Vagina (tissue), 2 donors: ENCODE measurements at regions not wholly inside any gene's neighbourhood (a gene's known extent, or its start where the extent isn't known, plus 50 kb on each side); places are given as distances from the start of the nearest gene placed in this dataset.

Experiments
- DNase-seq, 2 donors: peaks; one replicate each; pipeline ENCODE4 v3.0.0-alpha.2; 2017; ENCODE audit errors: extremely low spot score in 2 of 2
- H3K27ac ChIP-seq: fragments of 200-600 bp; sonication (generic); one replicate; pipeline ENCODE4 v1.5.1; 2019
- H3K27me3 ChIP-seq: fragments of 200-600 bp; sonication (generic); one replicate; pipeline ENCODE4 v1.5.1; 2019
- H3K36me3 ChIP-seq, 2 donors: fragments of 200-600 bp; sonication (generic); one replicate each; pipeline ENCODE4 v1.5.1; 2017 to 2019
- H3K4me1 ChIP-seq: fragments of 200-600 bp; sonication (generic); one replicate; pipeline ENCODE4 v1.5.1; 2019
- H3K4me3 ChIP-seq, 2 donors: fragments of 200-600 bp; sonication (generic); 1 replicate in 1 of 2; 2 replicates in 1 of 2; pipeline ENCODE4 v1.5.1; 2016 to 2019
- H3K9me3 ChIP-seq: fragments of 200-600 bp; sonication (generic); one replicate; pipeline ENCODE4 v1.5.1; 2019
- POLR2A ChIP-seq, 2 donors: fragments of 450-650 bp; IDR thresholded peaks; one replicate each; pipeline ENCODE4 v1.6.1; 2017; ENCODE audit warnings: antibody characterized with exemption in 2 of 2, mild to moderate bottlenecking in 2 of 2, moderate library complexity in 2 of 2
- POLR2AphosphoS5 ChIP-seq, 2 donors: sonication (generic); formaldehyde crosslinking; IDR thresholded peaks; one replicate each; pipeline ENCODE4 v1.9.0; 2017; ENCODE audit warnings: antibody characterized with exemption in 2 of 2, mild to moderate bottlenecking in 2 of 2, low read depth in 1 of 2; ENCODE audit not compliant: insufficient read depth in 1 of 2
- intact Hi-C: fragments of 100-400 bp; cut with DNase I; formaldehyde crosslinking; loops from one replicate; pipeline ENCODE4 v1.15.1; 2023
- TF ChIP-seq, protein P1 (sequence below), 3 experiments: fragments of 450-650 bp in 2 of 3; fragments of 200-600 bp in 1 of 3; sonication (generic) in 1 of 3; IDR thresholded peaks; one replicate each; pipeline ENCODE4 v1.5.1; 2017 to 2019; ENCODE audit warnings: antibody characterized with exemption in 3 of 3, mild to moderate bottlenecking in 2 of 3, moderate library complexity in 2 of 3

DNA sequence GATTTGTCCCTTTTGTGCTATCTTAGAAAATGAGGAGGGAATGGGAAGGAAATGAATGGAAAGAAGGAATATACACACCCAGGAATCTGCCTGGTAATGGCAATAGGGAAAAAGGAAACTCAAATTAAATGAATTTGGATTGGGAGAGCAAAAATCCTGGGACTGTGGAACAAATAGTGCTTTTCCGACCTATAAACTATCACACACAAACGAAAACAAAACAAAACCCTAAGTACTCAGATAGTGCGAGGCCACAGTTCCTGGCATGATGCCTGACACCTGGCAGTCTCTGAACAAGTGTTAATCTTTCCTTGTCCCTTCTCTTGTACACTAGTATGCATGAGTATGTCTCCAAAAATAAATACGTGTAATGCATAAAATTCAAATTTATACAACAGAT lies 319.8 kb upstream of the SPAG17 start:
- no peak overlapping the region for H3K27ac ChIP-seq
- no peak for TF ChIP-seq POLR2A (IDR thresholded peaks at IDR 0.05)
- TF ChIP-seq POLR2AphosphoS5 (IDR thresholded peaks at IDR 0.05; ENCODE audit: insufficient read depth in 1 of 2, low read depth in 1 of 2) = no peak
- TF ChIP-seq, protein P1, sequence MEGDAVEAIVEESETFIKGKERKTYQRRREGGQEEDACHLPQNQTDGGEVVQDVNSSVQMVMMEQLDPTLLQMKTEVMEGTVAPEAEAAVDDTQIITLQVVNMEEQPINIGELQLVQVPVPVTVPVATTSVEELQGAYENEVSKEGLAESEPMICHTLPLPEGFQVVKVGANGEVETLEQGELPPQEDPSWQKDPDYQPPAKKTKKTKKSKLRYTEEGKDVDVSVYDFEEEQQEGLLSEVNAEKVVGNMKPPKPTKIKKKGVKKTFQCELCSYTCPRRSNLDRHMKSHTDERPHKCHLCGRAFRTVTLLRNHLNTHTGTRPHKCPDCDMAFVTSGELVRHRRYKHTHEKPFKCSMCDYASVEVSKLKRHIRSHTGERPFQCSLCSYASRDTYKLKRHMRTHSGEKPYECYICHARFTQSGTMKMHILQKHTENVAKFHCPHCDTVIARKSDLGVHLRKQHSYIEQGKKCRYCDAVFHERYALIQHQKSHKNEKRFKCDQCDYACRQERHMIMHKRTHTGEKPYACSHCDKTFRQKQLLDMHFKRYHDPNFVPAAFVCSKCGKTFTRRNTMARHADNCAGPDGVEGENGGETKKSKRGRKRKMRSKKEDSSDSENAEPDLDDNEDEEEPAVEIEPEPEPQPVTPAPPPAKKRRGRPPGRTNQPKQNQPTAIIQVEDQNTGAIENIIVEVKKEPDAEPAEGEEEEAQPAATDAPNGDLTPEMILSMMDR (IDR thresholded peaks at IDR 0.05) = no peak
- intact Hi-C loops = no loop called here

DNA sequence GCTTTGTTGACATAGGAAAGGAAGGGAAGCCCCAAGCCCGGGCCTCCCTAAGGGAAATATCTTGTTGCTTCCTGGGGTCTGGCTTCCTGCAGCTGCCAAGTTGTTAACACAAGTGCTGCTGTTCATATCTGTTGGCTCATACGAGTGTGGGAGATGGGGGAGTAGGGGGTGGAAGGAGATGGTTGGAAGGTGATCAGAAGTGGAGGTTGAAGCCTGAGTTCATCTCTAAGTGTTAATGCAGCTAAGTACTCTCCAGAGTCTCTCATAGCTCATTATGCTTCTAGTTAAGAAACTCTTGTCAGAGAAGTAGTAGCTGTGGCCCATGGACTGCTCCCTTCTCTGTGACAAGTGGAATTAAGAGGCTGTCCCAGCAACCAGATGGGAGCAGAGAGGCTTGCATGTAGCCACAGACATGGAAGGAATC lies 319.2 kb upstream of the SPAG17 start:
- Histone ChIP-seq H3K27me3 (no peaks in the 10 kb centered on the region), H3K4me3 (no peak overlapping the region), H3K4me1 (no peaks in the 10 kb centered on the region), H3K36me3 (no peaks in the 10 kb centered on the region), H3K27ac (no peak overlapping the region), H3K9me3 (no peaks in the 10 kb centered on the region)
- intact Hi-C loops = no loop called here
- TF ChIP-seq POLR2AphosphoS5 (IDR thresholded peaks at IDR 0.05; ENCODE audit: insufficient read depth in 1 of 2, low read depth in 1 of 2) = no peak
- TF ChIP-seq POLR2A (IDR thresholded peaks at IDR 0.05) = no peak
- DNase-seq = no peak

More for the DNA sequence above, 319.8 kb upstream of the SPAG17 start:
- Histone ChIP-seq H3K4me1 (no peaks in the 10 kb centered on the region), H3K27me3 (no peaks in the 10 kb centered on the region), H3K36me3 (no peaks in the 10 kb centered on the region), H3K4me3 (no peak overlapping the region), H3K9me3 (no peaks in the 10 kb centered on the region)
- no peak for DNase-seq

DNA sequence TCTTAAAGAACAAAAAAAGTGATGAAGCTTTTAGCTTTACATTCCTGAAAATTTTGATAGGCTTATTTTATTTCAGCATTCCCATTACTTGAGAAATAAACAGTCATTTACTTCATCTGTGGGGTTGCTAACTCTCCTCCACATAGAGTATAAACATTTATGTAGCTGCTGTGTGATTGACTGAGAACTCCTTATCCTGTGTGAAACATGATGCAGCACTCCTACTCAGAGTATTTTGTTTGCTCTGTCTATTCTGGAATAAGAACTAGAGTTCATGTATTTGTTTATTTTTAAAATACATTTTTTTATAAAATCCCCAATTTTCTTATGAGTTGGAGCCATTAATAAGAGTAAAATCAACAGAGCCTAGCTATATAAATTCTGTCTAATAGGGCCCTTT lies 318.7 kb upstream of the SPAG17 start:
- H3K36me3 ChIP-seq = no peaks in the 10 kb centered on the region
- no peak for DNase-seq
- H3K4me1 ChIP-seq = no peaks in the 10 kb centered on the region
- no peak overlapping the region for H3K4me3 ChIP-seq
- intact Hi-C loops = no loop called here
- H3K27ac ChIP-seq = no peak overlapping the region
- no peaks in the 10 kb centered on the region for H3K9me3 ChIP-seq
- TF ChIP-seq, protein P1 (IDR thresholded peaks at IDR 0.05) = no peak
- TF ChIP-seq POLR2AphosphoS5 (IDR thresholded peaks at IDR 0.05; ENCODE audit: insufficient read depth in 1 of 2, low read depth in 1 of 2) (no peak), POLR2A (IDR thresholded peaks at IDR 0.05) (no peak)
- no peaks in the 10 kb centered on the region for H3K27me3 ChIP-seq

DNA sequence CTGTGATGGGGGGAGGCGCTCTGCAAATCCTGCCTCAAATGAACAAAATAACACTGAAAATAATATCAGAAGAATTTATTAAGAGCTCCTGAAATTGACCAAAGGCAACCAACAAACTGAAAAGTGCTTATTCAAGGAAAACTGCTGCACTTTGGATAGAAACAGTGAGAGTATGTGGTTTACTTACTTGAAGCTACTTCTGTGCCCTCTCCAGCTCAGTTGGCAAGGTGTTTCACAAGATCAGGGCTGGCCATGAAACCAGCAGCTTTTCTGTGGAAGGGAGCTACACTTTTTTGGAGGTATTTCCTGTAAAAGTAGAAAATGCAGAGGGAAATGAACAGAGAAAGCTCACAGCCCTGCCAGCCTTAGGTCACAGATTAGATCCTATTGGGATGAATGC lies 310.0 kb upstream of the SPAG17 start:
- no peak for DNase-seq
- Histone ChIP-seq H3K27ac (no peak overlapping the region), H3K4me1 (no peaks in the 10 kb centered on the region), H3K4me3 (no peak overlapping the region), H3K36me3 (no peaks in the 10 kb centered on the region), H3K9me3 (no peaks in the 10 kb centered on the region), H3K27me3 (no peaks in the 10 kb centered on the region)
- intact Hi-C loops = no loop called here
- no peak for TF ChIP-seq POLR2A (IDR thresholded peaks at IDR 0.05)
- TF ChIP-seq, protein P1 (IDR thresholded peaks at IDR 0.05) = no peak
- no peak for TF ChIP-seq POLR2AphosphoS5 (IDR thresholded peaks at IDR 0.05; ENCODE audit: insufficient read depth in 1 of 2, low read depth in 1 of 2)

DNA sequence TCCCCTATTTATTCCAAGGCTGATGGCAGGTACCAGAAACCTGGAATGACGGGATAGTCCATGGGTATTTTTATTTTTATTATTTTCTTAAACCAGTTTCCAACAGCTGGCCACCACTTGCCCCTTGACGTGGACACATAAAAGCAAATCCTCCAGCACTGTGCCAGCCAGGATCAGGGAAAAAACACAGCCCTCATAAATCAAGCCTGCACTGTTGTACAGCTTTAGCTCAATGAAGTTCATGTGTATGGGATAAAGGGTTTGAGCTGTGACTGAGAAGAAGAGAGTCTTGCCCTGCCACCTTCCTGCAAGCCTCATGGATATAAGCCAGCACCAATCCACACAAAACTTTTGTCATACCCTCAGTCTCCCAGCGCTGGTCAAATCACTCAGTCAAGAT lies 303.8 kb upstream of the SPAG17 start:
- Histone ChIP-seq H3K4me3 (no peak overlapping the region), H3K27ac (no peak overlapping the region), H3K27me3 (no peaks in the 10 kb centered on the region), H3K4me1 (no peaks in the 10 kb centered on the region), H3K36me3 (no peaks in the 10 kb centered on the region), H3K9me3 (no peaks in the 10 kb centered on the region)
- TF ChIP-seq POLR2AphosphoS5 (IDR thresholded peaks at IDR 0.05; ENCODE audit: insufficient read depth in 1 of 2, low read depth in 1 of 2) (no peak), POLR2A (IDR thresholded peaks at IDR 0.05) (no peak)
- TF ChIP-seq, protein P1 (IDR thresholded peaks at IDR 0.05) = no peak
- no peak for DNase-seq
- intact Hi-C loops = no loop called here
